Thoracic aorta (tissue), 2 donors: ENCODE measurements at regions not wholly inside any gene's neighbourhood (a gene's known extent, or its start where the extent isn't known, plus 50 kb on each side); places are given as distances from the start of the nearest gene placed in this dataset.

ENCODE experiments used
- ATAC-seq: fragments of 150-250 bp; one replicate; pipeline ENCODE4 v1.8.0; 2017; ENCODE audit warnings: low read depth; ENCODE audit not compliant: insufficient number of reproducible peaks, low FRiP score
- DNase-seq: peaks from one replicate; pipeline ENCODE4 v3.0.0-alpha.2; 2020; ENCODE audit warnings: low spot score
- H3K27ac ChIP-seq, 2 donors: fragments of 200-600 bp; sonication (generic); 1 replicate in 1 of 2; 2 replicates in 1 of 2; pipeline ENCODE4 v1.5.1; 2016; ENCODE audit warnings: mild to moderate bottlenecking in 2 of 2, moderate library complexity in 2 of 2
- H3K27me3 ChIP-seq: fragments of 200-600 bp; sonication (generic); replicated peaks from 2 replicates; pipeline ENCODE4 v1.6.0; 2016; ENCODE audit warnings: mild to moderate bottlenecking; ENCODE audit not compliant: insufficient read depth
- H3K36me3 ChIP-seq: fragments of 200-600 bp; sonication (generic); one replicate; pipeline ENCODE4 v1.5.1; 2016
- H3K4me1 ChIP-seq, 2 donors: fragments of 200-600 bp; sonication (generic); 1 replicate in 1 of 2; 2 replicates in 1 of 2; pipeline versions ENCODE4 v1.5.1 to v1.6.0; 2016; ENCODE audit warnings: low read depth in 2 of 2, mild to moderate bottlenecking in 1 of 2; ENCODE audit not compliant: control insufficient read depth in 1 of 2
- H3K4me3 ChIP-seq: fragments of 200-600 bp; sonication (generic); 2 replicates; pipeline ENCODE4 v1.5.1; 2016; ENCODE audit warnings: mild to moderate bottlenecking
- H3K9me3 ChIP-seq: fragments of 200-600 bp; sonication (generic); 2 replicates; pipeline ENCODE4 v1.5.1; 2016
- CTCF ChIP-seq: fragments of 200-600 bp; sonication (generic); IDR thresholded peaks from one replicate; pipeline ENCODE4 v1.5.1; 2019; ENCODE audit warnings: antibody characterized with exemption

GRCh38 chr2:82254728-82255127 is 1950.2 kb upstream of the LRRTM1 start:
- Histone ChIP-seq H3K27me3 (no peaks in the 10 kb centered on the region), H3K27ac (no peak overlapping the region), H3K4me1 (no peaks in the 10 kb centered on the region), H3K9me3 (no peaks in the 10 kb centered on the region), H3K36me3 (no peaks in the 10 kb centered on the region), H3K4me3 (no peak overlapping the region)
- no peak for TF ChIP-seq CTCF
- DNase-seq (no peak), ATAC-seq (no peak)

DNA sequence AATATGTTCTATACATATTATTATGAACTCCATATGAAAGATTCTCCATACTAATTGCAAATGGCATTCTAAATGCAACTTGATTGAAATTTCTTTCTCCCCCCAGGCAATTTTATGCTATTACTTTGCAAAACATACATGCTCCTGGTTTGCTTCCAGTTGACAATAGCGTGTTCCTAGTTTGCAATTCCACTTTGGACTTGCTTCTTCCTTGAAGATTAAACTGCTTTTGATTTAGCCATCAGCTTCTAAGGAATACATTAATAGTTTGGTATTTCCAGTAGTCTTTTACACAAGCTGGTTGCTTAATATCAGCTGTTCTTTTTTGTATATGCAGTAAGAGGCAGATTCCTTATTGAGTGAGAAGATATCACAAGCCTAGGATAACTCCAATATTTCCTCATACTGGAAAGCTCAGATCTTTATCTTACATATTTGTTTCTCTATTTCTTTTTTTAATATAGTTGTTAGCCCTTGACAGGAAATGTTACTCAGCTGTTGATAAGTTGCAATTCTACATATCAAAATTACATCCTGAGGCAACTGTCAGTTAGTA is 1941.7 kb upstream of the LRRTM1 start:
- no peak for DNase-seq
- Histone ChIP-seq H3K4me1 (no peaks in the 10 kb centered on the region), H3K9me3 (no peaks in the 10 kb centered on the region), H3K36me3 (no peaks in the 10 kb centered on the region), H3K4me3 (no peak overlapping the region), H3K27ac (no peak overlapping the region), H3K27me3 (no peaks in the 10 kb centered on the region)
- ATAC-seq = no peak
- no peak for TF ChIP-seq CTCF

- no peaks in the 10 kb centered on the region for H3K27me3 ChIP-seq
- H3K36me3 ChIP-seq = no peaks in the 10 kb centered on the region
- ATAC-seq (no peak), DNase-seq (no peak)
- no peaks in the 10 kb centered on the region for H3K4me1 ChIP-seq
- TF ChIP-seq CTCF = no peak
- H3K9me3 ChIP-seq = no peaks in the 10 kb centered on the region
- H3K27ac ChIP-seq = no peak overlapping the region
- no peak overlapping the region for H3K4me3 ChIP-seq
These were observed 1934.6 kb upstream of the LRRTM1 start for GRCh38 chr2:82239176-82239575.

- Histone ChIP-seq H3K36me3 (no peaks in the 10 kb centered on the region), H3K4me3 (no peak overlapping the region), H3K9me3 (no peaks in the 10 kb centered on the region), H3K27me3 (no peaks in the 10 kb centered on the region), H3K27ac (no peak overlapping the region), H3K4me1 (no peaks in the 10 kb centered on the region)
- ATAC-seq (no peak), DNase-seq (no peak)
- no peak for TF ChIP-seq CTCF
These were observed 1933.6 kb upstream of the LRRTM1 start for GRCh38 chr2:82237994-82238662.

DNA sequence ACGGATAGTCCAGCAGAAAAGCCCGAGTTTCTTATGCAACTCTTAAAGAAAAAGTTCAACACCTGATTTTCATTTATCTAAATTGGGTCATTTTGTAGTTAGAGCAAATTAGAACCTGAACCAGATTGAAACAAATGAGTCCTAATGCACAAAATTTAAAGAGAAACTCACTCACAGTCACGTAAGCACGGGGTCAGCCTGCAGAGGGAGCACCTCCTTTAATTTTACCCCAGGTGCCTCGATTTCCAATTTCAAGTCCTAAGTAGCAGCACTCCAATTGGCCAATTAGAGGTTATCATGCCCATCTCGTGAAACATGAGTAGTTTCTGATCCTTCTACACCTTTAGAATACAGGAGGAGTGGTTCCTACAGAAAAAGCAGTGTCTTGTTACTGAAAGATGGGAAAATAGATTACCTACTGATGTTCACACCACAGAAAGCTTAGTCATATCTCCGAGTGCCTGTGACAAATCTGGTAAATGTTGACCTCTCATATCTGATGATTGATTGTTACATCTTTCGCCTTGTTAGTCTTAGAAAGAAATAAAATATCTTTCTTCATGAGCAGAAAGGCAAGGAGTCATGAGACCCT is 1929.8 kb upstream of the LRRTM1 start:
- ATAC-seq = no peak
- Histone ChIP-seq H3K9me3 (no peaks in the 10 kb centered on the region), H3K4me1 (no peaks in the 10 kb centered on the region), H3K4me3 (no peak overlapping the region), H3K27me3 (no peaks in the 10 kb centered on the region), H3K36me3 (no peaks in the 10 kb centered on the region), H3K27ac (no peak overlapping the region)
- no peak for TF ChIP-seq CTCF
- no peak for DNase-seq
